HEK293 (cell line): ENCODE measurements at regions not wholly inside any gene's neighbourhood (a gene's known extent, or its start where the extent isn't known, plus 50 kb on each side); places are given as distances from the start of the nearest gene placed in this dataset.

Experiments used
- CTCF ChIA-PET: fragments of 350-600 bp; formaldehyde crosslinking; extraction: SDS; loops from one replicate; lab custom pipeline; 2021; ENCODE audit warnings: antibody characterized with exemption; lab: Yijun Ruan, JAX
- POLR2A ChIA-PET: fragments of 300-600 bp; formaldehyde crosslinking; extraction: SDS; loops from one replicate; lab custom pipeline; 2020; ENCODE audit warnings: antibody characterized with exemption, inconsistent platforms; lab: Yijun Ruan, JAX
- H3K27ac ChIP-seq: fragments of 200-500 bp; sonication (Bioruptor generic); 2 replicates; pipeline ENCODE4 v1.5.1; 2014; ENCODE audit warnings: low read depth, low read length, control low read depth, inconsistent platforms; ENCODE audit errors: extremely low read depth
- H3K36me3 ChIP-seq, 2 experiments: fragments of 200-500 bp in 1 of 2; sonication (Bioruptor generic) in 1 of 2; 1 replicate in 1 of 2; 2 replicates in 1 of 2; pipeline ENCODE4 v1.5.1; 2014 to 2017; ENCODE audit warnings: inconsistent platforms in 2 of 2, low read length in 2 of 2; ENCODE audit not compliant: control insufficient read depth in 2 of 2, insufficient read depth in 1 of 2
- H3K4me1 ChIP-seq: fragments of 200-500 bp; sonication (Bioruptor generic); 2 replicates; pipeline ENCODE4 v1.5.1; 2014; ENCODE audit warnings: mild to moderate bottlenecking, low read length, inconsistent platforms; ENCODE audit not compliant: control insufficient read depth, insufficient read depth
- H3K4me3 ChIP-seq: 2 replicates; pipeline ENCODE4 v1.5.1; 2011; ENCODE audit warnings: low read depth, mild to moderate bottlenecking, control low read depth, low read length, moderate library complexity
- H3K9me3 ChIP-seq: fragments of 200-500 bp; sonication (Bioruptor generic); 2 replicates; pipeline ENCODE4 v1.5.1; 2014; ENCODE audit warnings: low read depth, low read length, inconsistent platforms; ENCODE audit not compliant: control insufficient read depth, insufficient read depth
- BCL11B ChIP-seq: fragments of 450-650 bp; formaldehyde crosslinking; IDR thresholded peaks from 2 replicates; pipeline ENCODE4 v1.5.1; 2016; ENCODE audit warnings: low read depth, missing biosample characterization, missing genetic modification characterization
- HOXC10 ChIP-seq: sonication (generic); formaldehyde crosslinking; IDR thresholded peaks from 2 replicates; pipeline ENCODE4 v1.8.1; 2023; ENCODE audit warnings: mild to moderate bottlenecking, missing genetic modification reagents
- MZF1 ChIP-seq: fragments of 450-650 bp; formaldehyde crosslinking; IDR thresholded peaks from 2 replicates; pipeline ENCODE4 v1.5.1; 2017; ENCODE audit warnings: missing biosample characterization, missing genetic modification characterization, borderline replicate concordance
- PRDM4 ChIP-seq: fragments of 450-650 bp; formaldehyde crosslinking; IDR thresholded peaks from 2 replicates; pipeline ENCODE4 v1.5.1; 2017; ENCODE audit warnings: missing biosample characterization, missing genetic modification characterization
- RBAK ChIP-seq: fragments of 450-650 bp; formaldehyde crosslinking; IDR thresholded peaks from 2 replicates; pipeline ENCODE4 v1.5.1; 2016; ENCODE audit warnings: missing biosample characterization, missing genetic modification characterization
- ZBTB11 ChIP-seq: fragments of 450-650 bp; formaldehyde crosslinking; conservative IDR thresholded peaks from 2 replicates; pipeline ENCODE4 v1.5.1; 2016; ENCODE audit warnings: low read depth, missing biosample characterization, missing genetic modification characterization
- ZNF10 ChIP-seq: fragments of 450-650 bp; formaldehyde crosslinking; IDR thresholded peaks from 2 replicates; pipeline ENCODE4 v1.5.1; 2017; ENCODE audit warnings: missing biosample characterization, missing genetic modification characterization
- ZNF133 ChIP-seq: fragments of 450-650 bp; formaldehyde crosslinking; IDR thresholded peaks from 2 replicates; pipeline ENCODE4 v1.5.1; 2016; ENCODE audit warnings: missing biosample characterization, missing genetic modification characterization
- ZNF184 ChIP-seq: fragments of 450-650 bp; IDR thresholded peaks from 2 replicates; pipeline ENCODE4 v1.5.1; 2018; ENCODE audit warnings: missing biosample characterization, mild to moderate bottlenecking, missing genetic modification characterization
- ZNF214 ChIP-seq: fragments of 450-650 bp; formaldehyde crosslinking; IDR thresholded peaks from 2 replicates; pipeline ENCODE4 v1.5.1; 2017; ENCODE audit warnings: missing biosample characterization, mild to moderate bottlenecking, missing genetic modification characterization, borderline replicate concordance
- ZNF280C ChIP-seq: fragments of 450-650 bp; formaldehyde crosslinking; IDR thresholded peaks from 2 replicates; pipeline ENCODE4 v1.5.1; 2016; ENCODE audit warnings: missing biosample characterization, missing genetic modification characterization
- ZNF311 ChIP-seq: fragments of 450-650 bp; formaldehyde crosslinking; IDR thresholded peaks from 2 replicates; pipeline ENCODE4 v1.5.1; 2017; ENCODE audit warnings: missing biosample characterization, missing genetic modification characterization, borderline replicate concordance
- ZNF521 ChIP-seq: fragments of 450-650 bp; formaldehyde crosslinking; IDR thresholded peaks from 2 replicates; pipeline ENCODE4 v1.5.1; 2017; ENCODE audit warnings: missing biosample characterization, mild to moderate bottlenecking, missing genetic modification characterization
- ZNF560 ChIP-seq: fragments of 450-650 bp; formaldehyde crosslinking; IDR thresholded peaks from 2 replicates; pipeline ENCODE4 v1.5.1; 2017; ENCODE audit warnings: missing biosample characterization, missing genetic modification characterization, borderline replicate concordance
- ZNF571 ChIP-seq: fragments of 450-650 bp; formaldehyde crosslinking; IDR thresholded peaks from 2 replicates; pipeline ENCODE4 v1.5.0; 2017; ENCODE audit warnings: missing biosample characterization, missing genetic modification characterization
- ZNF664 ChIP-seq: fragments of 450-650 bp; formaldehyde crosslinking; IDR thresholded peaks from 2 replicates; pipeline ENCODE4 v1.5.1; 2016; ENCODE audit warnings: missing biosample characterization, missing genetic modification characterization
- ZNF747 ChIP-seq: fragments of 450-650 bp; formaldehyde crosslinking; IDR thresholded peaks from 2 replicates; pipeline ENCODE4 v1.5.1; 2016; ENCODE audit warnings: missing biosample characterization, missing genetic modification characterization
- ZNF76 ChIP-seq: fragments of 450-650 bp; formaldehyde crosslinking; IDR thresholded peaks from 2 replicates; pipeline ENCODE4; 2016; ENCODE audit warnings: low read depth, missing biosample characterization, missing genetic modification characterization, borderline replicate concordance

GRCh38 chr10:61186408-61186807 is 242.4 kb upstream of the RHOBTB1 start:
- ChIA-PET POLR2A (no interaction called here), CTCF (no interaction called here)
- no peaks in the 10 kb centered on the region for H3K9me3 ChIP-seq
- no peaks in the 10 kb centered on the region for H3K4me1 ChIP-seq
- H3K36me3 ChIP-seq: no peaks in the 10 kb centered on the region
- H3K27ac ChIP-seq: no peak overlapping the region
- no peak for TF ChIP-seq ZNF571 (tag by site-specific recombination)
- no peak for TF ChIP-seq ZBTB11 (tag by site-specific recombination)
- no peak for TF ChIP-seq ZNF76 (tag by site-specific recombination)
- TF ChIP-seq MZF1 (tag by site-specific recombination): no peak
- no peak for TF ChIP-seq ZNF747 (tag by site-specific recombination)
- TF ChIP-seq ZNF133 (tag by site-specific recombination): no peak
- no peak for TF ChIP-seq ZNF311 (tag by site-specific recombination)
- no peak for TF ChIP-seq PRDM4 (tag by site-specific recombination)
- TF ChIP-seq BCL11B (tag by site-specific recombination): no peak
- no peak overlapping the region for H3K4me3 ChIP-seq

- H3K4me1 ChIP-seq: no peaks in the 10 kb centered on the region
- CTCF ChIA-PET: interaction anchor here (0.5 to 1.5 kb wide), 2 partner anchors 21 to 44 kb away, joined by 3 to 4 read pairs; no protein-coding TSS in a partner anchor
- H3K36me3 ChIP-seq: no peaks in the 10 kb centered on the region
- no peak overlapping the region for H3K27ac ChIP-seq
- no peak overlapping the region for H3K4me3 ChIP-seq
- TF ChIP-seq ZNF664 (tag by site-specific recombination): no peak
- TF ChIP-seq ZNF214 (tag by site-specific recombination): no peak
- no peak for TF ChIP-seq ZNF184
- TF ChIP-seq HOXC10 (CRISPR knock-in tag): no peak
- no peak for TF ChIP-seq ZNF560
- TF ChIP-seq RBAK (tag by site-specific recombination): no peak
- no peak for TF ChIP-seq ZNF280C (tag by site-specific recombination)
- TF ChIP-seq ZNF521 (tag by site-specific recombination): no peak
- TF ChIP-seq ZNF10: no peak
- no peaks in the 10 kb centered on the region for H3K9me3 ChIP-seq
- POLR2A ChIA-PET: interaction anchor here (0.7 kb wide), 1 partner anchor 9 kb away, joined by 6 read pairs; no protein-coding TSS in a partner anchor
Observed at GRCh38 chr10:61184429-61184828, 240.4 kb upstream of the RHOBTB1 start.
